ENCODE measurements at regions not wholly inside any gene's neighbourhood (a gene's known extent, or its start where the extent isn't known, plus 50 kb on each side); places are given as distances from the start of the nearest gene placed in this dataset.

DNA sequence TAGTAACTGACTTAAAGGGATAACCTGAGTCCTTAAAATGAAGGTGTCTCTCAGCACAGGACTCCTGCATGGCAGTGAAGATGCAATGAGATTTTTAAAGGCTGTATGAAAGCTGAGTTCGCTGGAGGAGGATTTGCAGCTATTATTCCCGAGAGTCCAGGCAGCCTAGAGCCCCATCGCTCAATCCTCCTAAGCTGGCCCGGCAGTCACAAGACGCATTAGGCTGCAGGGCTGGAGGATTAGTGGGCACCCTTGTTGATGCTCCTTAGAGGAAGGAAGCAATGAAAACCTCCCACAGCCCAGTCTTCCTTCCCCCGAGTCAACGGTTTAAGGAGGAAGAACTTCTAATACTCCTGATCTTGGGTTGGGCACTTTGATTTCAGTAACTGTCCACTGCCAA, 239.5 kb downstream of the EFNB2 start:
- DNase-seq, result no peak

DNA sequence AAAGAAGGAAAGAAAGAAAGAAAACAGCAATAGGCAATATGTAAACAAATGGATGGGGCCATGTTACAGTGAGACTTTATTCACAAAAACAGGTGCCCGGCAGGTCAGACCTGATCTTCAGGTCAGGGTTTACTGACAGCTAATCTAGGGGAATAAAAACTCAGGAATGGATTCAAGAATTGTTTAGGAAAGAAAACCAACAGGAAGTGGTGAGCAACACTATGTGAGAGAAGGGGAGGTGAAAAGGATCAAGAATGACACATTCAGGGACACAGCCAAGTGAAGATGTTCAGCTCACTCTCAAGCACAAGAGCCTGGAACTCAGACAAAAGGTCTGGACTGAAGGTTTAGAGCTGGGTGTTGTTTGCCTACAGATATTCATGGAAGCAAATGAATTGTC, 244.5 kb downstream of the EFNB2 start:
- no peak for DNase-seq

DNA sequence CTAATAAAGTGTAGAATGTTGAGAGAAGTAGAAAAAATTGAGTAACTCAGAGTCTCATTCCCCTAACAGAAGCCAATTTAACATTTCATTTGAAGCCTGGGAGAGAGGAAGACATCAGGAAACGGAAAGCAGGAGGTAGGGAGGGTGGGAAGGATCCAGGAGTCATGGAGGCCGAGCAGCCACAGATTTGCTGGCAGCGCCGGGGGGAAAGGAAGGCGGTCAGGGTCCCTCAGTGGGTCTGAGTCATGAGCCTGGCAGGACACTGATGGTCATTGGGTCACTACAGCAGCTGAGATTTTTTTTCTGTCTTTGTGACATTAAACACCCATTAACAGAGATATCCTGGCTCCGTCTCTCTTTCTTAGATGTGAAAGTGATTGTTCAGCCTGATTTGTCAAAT, 248.1 kb downstream of the EFNB2 start:
- no peak for DNase-seq

DNA sequence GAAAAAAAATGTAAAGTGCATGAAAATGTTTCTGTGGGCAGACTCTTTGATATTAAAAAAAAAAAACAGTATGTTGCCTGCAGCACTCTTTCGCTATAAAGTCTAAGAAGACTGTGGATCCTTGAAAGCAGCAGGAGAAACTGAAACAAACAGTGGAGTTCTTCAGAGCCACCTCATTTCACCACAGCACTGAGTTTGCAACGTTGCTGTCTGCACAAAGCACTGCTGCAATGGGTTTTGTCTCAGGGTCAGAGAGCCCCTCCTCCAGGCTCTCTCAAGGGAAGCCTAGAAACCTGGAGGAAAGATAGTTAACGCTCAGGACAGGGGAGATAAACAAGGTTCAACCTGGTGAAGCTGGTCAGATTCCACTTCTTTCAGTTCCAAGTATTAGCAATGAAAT, 248.7 kb downstream of the EFNB2 start:
- no peak for DNase-seq

DNA sequence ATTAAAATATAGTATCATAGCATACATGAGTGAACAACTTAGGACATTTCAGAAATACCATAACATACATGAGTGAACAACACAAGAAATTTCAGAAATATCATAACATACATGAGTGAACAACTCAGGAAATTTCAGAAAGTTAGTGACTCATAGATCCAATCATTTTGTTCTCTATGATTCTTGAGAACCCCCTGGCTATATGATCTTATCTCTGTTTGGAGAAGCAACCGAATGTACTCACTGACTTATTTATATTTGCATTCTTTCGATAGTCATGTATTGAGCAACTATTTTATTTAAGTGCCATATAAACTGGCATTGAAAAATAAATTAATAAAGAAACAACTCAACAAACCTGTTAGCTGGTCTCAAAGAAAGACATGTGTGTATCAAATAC, 251.1 kb downstream of the EFNB2 start:
- DNase-seq, result no peak

DNA sequence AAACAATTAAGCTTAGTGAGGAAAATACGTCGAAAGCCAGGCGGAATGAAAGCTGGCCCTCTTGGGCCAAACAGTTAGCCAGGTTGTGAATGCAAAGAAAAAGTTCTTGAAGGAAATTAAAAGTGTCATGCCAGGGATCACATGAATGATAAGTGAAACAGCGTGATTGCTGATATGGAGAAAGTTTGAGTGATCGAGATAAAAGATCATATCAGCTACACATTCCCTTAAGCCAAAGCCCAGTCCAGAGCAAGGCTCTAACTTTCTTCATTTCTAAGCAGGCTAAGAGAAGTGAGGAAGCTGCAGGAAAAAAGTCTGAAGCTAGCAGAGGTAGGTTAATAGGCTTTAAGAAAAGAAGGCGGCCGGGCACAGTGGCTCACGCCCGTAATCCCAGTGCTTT, 254.0 kb downstream of the EFNB2 start:
- DNase-seq, result no peak

DNA sequence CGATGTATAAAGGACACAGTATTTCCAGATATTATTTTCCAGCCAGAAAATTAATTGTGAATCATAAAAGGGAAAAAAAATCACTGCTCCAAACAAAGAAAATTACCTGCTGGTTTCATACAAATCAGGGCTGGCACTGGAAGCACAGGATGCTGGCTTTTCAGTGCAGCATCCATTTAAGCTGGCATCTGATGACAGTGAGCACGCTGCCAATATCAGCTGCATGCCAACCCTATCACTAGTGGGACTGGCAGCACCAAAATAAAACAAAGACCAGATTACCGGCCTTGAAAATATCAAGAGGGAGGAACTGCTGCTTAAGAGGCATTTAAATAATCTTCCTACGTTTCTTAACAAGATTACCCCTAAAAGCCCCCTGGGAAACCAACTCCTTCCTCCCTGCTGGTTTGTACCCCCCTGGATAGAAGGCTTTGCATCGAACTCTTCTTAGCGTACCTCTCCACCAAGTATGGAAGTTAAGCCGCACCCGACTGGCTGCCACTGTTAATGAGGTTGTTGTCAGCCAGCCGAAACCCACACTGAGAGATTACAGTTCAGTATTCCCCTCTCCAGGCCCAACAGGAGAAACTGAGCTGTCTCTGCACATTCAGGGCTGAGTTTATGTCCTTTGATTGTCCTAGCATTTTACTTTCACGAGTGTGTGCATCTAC, 257.8 kb downstream of the EFNB2 start:
- no peak for DNase-seq

DNA sequence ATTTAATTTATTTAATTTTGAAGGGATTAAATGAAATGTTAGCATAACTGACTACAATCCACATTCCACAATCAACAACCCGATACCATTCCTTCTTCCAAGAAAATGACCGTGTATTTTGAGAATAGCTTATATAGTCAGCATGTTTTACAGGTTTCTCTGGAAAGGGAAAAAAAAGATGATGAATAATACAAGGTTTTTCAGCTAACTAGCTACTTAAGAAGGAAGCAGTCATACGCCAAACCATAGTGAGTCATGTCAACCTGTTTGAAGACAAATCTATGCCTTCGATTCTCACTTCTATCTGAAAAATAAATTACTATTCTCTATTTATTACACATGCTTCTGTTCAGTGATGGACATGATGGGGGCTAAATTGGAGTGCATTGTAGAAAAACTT, 258.6 kb downstream of the EFNB2 start:
- no peak for DNase-seq

DNA sequence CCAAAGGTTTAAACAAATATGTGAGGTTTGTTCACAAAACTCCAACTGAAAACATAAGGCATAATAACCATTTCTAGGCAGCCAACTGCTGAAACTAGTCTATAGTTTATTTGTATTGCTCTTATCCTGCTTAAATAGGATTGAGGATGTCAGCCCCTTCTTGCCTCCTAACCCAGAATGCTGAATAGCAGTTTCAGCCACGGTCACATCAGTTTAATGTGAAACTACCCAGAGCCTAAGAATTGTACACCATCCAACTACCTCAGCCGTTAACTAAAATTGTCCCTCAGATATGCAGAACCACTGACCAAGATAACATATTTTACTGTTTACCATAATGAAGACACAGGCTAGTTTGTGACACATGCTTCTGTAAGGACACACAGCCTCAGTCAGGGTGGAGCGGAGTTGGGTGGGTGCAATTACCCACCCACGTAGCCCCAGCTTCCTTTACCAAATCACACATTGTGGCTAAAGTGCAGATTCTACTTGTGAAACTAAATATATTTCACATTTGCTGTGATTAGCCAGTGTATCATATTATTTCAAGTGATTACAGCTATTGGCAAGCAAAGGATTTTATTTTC, 259.9 kb downstream of the EFNB2 start:
- no peak for DNase-seq

DNA sequence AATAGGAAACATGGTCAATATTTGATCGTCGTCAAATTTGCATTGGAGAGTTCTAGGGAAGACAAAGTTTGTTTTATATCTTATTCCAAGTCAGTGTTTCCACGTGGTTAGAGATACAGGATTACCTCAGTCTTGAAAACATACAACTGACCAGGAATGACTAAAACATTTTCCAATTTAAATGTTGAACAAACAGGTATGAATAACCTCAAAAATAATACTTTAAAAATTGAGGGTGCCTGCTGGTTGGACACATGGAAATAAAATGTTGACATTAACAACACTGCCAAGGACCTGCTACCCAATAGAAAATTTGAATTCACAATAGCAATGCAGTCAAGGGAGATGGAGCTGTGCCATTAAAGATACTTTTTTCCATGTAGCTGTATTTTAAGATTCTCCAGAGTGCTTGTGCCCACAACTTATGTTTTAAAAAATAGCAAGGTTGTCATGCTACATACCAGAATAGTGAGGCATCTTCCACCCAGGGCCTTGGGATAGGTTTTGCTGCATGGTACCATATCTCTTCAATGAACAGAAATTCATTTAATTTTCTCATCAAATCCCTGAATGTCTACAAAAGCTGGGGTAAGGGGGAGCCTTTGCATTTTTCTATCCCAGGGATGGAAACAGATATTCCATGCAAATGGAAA, 260.8 kb downstream of the EFNB2 start:
- DNase-seq, result no peak

DNA sequence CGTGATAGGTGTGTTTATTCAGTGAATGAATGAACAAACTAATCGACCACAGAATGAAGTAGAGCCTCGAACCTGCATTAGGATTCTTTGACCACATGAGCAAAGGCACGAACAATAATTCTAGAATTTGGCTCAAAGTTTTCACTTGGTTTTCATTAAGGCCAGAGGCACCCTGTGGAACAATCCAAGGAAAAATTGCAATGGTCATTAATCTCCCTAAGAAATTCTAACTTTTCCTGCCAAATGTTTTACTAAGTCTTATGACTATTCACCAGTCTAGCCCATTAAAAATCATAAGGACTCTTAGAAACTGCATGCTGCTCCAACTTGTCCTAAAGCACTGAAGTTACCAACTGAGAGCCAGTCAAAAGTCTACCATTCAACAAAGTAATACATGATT, 271.7 kb downstream of the EFNB2 start:
- DNase-seq, result no peak

DNA sequence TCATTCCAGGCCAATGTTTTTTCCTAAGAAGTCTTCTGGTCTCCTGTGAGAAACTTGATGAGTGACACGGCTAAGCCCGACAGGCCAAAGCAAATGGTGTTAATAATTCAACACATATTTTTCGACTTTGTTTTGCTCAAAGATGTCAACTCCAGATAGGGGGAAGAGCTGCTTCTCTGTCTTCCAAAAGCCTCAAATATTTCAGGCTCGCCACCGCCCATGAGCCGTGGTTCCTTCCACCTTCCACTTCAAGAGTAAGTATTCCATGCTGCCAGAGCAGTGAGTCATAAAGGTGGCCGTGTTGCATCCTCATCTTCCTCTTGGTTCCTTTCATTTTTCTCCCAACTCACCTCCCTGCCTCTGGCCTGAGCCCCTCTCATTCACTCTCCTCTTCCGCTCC, 272.6 kb downstream of the EFNB2 start:
- DNase-seq, result no peak

DNA sequence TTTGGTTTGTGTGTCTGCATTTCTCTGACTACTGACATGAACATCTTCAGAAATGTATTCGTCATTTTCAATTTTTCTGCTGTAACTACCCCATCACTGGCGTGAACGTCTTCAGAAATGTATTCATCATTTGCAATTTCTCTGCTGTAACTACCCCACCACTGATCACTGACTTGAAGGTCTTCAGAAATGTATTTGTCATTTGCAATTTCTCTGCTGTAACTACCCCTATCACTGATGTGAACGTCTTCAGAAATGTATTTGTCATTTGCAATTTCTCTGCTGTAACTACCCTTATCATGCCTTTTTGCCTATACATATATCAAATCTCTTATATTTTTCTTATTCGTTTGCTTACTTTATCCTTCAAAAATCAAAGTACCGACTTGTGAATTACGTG, 274.0 kb downstream of the EFNB2 start:
- no peak for DNase-seq

DNA sequence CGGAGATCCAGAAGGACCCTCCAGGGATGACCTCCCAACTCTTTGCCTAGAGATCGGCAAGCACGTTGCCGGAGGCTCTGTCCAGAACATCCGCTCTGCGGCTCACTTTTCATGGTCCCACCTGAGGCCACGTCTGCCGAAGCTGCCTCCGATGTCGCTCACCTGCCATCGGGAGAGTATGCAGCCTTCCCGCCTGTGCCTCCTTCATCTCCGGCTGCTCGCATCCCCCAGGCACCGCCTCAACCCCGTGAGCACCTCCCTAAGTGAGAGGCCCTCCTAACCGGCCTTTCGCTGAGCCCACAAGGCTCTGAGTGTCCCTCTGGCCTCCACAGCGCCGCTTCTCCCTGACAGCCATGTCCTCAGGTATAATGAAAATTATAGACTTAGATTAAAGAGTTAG, 275.1 kb downstream of the EFNB2 start:
- DNase-seq, result no peak

DNA sequence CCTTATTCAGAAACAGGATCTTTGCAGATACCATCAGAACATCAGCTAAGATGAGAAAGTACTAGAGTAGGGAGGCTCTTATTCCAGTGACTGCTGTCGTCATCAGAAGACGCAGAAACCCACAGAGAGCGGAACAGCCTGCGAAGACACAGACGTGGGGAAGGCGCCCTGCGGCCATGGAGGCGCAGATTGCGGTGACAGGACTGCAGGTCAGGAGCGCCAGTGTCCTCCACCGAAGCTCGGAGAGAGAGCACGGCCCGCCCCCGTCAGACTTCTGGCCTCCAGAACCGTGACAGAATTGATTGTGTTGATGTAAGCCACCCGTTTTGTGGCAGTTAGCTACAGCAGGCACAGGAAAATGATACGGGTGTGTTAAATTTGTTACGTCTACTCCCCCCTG, 275.5 kb downstream of the EFNB2 start:
- no peak for DNase-seq

DNA sequence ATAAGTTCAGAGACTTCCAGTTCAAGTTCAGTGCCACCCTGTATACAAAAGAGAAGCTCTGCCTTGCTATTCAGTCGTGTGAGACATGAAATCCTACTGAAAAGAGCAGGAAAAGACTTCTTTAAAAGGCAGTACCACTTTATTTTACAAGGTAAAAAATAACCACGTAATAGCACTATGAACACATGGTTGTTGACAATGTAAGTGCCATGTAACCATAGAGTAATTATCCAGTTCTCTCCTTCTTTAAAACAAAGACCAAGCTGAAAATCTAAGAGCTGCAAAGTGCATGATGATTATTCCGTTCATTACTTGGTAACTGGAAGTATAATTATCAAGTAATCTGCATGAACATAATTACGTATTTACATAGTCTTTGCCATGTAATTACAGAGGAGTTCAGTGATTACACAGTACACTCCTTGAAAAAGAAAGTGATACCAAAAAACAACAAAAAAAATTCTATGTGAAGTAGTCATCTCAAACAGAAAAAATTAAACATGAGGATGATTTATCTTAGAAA, 288.7 kb downstream of the EFNB2 start:
- DNase-seq, result no peak

DNA sequence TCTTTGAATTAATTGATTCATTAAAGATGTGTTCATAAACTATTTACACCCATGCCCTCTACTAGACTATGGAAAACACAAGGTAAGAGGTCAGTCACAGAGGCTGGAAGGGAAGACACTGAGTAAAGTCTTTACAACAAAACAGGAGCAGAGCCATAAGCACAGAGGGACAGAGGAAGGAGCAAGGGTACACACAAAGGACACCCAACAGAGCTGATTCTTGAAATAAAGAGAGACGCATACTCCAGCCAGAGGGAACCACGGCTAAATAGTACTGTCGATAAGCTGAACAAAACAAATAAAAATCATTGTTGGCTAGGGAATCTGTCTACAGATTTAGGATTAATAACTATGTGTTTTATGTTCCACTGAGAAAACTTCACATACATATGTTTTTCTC, 289.2 kb downstream of the EFNB2 start:
- DNase-seq, result no peak

DNA sequence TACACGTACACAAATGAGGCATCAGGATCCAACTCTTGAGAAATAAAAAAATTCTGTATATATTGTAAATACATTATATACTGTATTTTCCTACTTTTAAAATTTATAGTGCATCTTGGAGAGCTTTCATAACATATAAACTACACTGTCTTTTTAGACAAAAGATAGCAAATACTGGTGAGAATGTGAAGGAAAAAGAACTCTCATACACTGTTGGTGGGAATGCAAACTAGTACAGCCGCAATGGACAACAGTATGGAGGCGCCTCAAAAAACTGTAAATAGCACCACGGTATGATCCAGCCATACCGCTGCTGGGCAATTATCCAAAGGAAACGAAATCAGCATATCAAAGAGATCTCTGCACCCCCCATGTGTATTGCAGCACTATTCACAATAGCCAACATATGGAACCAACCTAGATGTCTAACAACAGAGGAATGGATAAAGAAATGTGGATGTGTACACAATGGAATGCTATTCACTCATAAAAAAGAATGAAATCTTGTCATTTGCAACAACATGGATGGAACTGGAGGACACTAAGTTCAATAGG, 292.4 kb downstream of the EFNB2 start:
- no peak for DNase-seq

DNA sequence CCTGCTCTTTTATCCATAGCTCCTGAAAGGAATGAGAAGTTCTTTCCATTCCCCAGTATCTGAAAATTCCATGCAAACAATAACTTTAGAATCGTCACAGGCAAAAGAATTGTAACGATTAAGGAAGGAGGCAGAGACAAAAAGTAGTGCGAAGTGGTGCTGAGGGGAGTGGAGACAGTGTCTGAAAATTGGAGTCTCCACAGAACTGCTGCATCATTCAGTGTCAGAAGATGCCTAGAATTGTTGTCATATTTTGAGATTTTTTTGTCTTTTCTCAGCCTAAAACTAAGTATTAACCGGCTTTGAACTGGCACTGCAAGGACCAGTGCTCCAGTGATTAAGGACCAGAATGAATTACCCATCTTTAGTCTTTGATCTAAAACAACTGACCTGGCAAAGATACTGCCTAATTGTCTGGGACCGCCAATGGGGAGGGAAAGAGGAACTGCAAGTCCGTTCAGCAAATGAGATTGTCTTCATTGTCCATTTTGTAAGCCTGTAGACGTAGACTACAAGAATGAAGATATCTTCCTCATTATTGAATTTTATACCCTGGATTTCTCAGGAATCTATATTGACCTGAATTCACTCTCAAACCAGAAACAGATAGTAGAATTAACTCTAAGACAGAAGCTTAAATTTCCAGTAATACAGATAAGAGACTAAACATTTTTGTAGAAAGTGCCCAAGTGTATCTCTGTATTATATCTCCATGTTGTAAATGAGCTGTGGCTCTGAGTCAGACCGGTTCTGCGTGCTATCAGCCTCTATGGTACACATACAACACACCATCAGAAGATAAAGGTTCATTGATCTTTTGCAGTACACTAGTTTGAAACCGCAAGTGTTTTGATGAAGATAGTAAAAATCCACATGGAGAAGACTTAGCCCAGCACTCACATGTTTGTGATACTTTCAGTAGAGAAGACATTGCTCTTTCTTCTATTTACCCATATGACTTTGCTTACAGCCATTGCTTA, 293.2 kb downstream of the EFNB2 start:
- DNase-seq, result no peak

DNA sequence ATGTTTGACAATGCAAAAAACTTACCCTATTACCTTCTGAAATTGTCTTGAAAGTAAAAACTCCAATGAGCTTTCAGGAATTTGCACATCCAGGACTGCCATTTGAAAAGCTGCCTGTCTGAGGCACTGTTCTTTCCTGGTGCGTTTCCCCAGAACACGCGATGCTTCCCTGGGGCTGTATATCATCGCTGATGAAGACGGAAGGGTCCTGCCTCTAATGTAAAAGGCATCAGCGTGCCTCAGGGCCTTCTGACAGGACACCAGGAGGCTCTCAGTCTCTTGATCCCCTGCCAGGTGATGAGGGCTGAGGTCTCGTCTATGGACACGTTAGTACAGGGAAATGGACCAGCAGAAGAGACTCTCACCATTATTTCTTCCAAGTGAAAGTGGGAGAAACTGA, 296.8 kb downstream of the EFNB2 start:
- no peak for DNase-seq

DNA sequence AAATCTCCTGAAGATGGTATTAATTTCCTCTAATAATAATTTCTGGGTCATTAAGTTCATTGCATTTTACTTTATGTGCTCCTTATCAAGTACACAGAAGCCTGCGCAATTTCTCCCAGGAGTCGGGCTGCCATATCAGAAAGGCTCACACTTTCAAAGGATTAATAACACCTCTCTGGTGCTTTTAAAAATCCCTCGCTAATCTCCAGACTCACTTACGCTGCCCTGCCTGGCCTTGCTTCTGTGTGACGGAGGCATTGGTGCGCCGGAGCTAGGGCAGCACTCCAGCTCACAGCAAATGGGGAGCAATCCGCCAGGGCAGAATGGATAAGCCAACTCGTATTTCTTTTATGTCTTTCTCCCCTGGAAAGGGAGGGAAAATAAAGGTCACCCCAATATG, 300.8 kb downstream of the EFNB2 start:
- no peak for DNase-seq

DNA sequence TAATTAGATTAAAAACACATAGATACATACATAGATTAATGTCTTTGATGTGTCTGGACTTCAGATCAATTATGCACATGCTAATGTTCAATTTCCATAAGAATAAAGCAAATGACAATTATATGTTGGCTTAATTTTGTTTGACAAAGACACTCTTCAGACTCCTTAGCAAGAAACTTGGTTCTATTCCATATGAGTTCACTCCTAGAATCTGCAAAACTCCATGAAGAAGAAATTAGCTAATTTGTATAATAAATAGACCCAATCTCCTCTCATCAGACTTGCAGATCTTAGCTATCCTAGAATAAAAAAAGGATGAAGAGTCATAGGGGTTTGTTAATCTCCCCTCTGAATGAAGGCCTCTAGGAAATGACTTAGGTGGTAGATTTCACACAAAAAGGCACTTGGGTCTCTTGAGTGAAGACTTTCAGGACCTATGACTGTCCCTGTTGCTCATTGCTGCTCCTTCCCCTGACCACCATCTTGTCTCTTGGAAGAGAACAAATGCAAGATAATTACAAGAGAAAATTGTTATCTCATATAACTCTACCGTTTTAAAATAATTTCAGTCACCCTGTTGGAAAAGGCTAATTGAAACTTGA, 302.2 kb downstream of the EFNB2 start:
- DNase-seq, result no peak

DNA sequence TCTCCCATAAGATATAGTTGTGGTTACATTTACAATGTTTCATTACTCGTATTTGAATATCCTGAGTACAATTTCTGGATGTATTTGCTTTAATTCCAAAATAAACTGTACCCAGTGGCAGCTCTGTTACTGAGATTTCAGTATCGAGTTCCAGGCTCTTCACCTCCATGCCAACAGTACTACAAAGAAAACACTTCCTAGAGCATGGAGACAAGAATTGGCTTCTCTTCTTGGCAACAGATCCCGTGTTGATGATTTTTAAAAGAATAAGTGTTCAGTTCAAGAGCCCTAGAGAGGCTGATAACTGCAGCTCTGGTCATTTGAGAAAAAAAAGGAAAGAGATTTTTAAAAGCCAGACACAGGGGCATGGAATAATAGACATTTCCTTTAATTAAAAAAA, 302.8 kb downstream of the EFNB2 start:
- DNase-seq, result no peak
